ENCODE measurements at regions not wholly inside any gene's neighbourhood (a gene's known extent, or its start where the extent isn't known, plus 50 kb on each side); places are given as distances from the start of the nearest gene placed in this dataset.

DNA sequence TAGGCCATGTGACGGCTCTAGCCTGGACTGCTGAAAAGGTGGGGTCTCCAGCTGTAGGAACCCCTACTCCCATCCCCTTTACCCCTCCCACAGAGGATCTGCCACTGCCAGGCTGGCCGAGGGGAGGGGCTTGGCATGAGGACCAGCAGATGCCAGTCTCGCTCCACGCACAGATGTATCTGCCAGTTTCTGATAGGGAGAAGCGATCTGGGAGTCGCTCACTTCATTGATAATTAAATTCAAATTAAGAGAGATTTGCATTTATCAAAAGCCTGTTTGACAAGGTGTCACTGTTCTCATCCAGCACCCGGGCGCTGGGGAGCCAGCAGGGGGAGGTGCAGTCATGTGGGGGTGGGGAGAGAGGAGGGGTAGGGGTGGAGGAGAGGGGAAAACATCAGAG lies 217.6 kb upstream of the MYL2 start:
- no peak for TF ChIP-seq CTCF (IDR thresholded peaks at IDR 0.05; ENCODE audit: low read length)
- no peak for TF ChIP-seq EZH2phosphoT487 (IDR thresholded peaks at IDR 0.05; ENCODE audit: low read length)

Measured in MM.1S (cell line).